Head of caudate nucleus (tissue), 42 donors: ENCODE measurements at regions not wholly inside any gene's neighbourhood (a gene's known extent, or its start where the extent isn't known, plus 50 kb on each side); places are given as distances from the start of the nearest gene placed in this dataset.

ENCODE experiments used
- DNase-seq, 42 donors: peaks; one replicate each; pipeline versions ENCODE4 v3.0.0 to v3.0.0-alpha.2; 2020 to 2021; ENCODE audit warnings: mixed read lengths in 7 of 42
- intact Hi-C: fragments of 100-400 bp; cut with DNase I; formaldehyde crosslinking; loops from one replicate; pipeline ENCODE4 v1.15.0; 2022

DNA sequence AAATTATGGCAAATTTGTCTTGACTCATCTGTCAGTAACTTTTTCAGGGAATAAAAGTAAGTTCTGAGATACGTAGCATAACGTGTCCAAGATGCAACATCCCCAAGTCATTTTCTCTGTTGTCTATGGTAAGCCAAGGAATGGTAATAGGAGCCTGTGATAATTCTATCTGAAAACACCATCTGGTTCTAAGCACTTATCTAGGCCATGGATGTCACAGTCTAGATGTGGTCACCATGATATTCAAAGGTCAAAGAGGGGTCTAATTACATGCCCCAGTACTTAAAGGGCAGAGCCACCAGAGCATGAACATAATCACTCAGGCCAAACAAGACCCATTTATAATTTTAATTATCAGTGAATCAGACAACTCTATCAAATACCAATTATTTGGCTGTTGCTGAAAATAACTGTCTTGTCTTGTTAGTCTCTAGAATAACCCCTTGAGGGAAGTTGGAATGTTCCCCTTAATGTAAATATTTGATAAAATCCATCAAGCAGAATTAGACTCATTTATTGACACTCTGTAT, 225.1 kb upstream of the MPPED2 start:
- intact Hi-C loops: no loop called here
- DNase-seq: no peak

- intact Hi-C loops: no loop called here
- DNase-seq: no peak
These were observed 224.0 kb upstream of the MPPED2 start for GRCh38 chr11:30810116-30810515.

DNA sequence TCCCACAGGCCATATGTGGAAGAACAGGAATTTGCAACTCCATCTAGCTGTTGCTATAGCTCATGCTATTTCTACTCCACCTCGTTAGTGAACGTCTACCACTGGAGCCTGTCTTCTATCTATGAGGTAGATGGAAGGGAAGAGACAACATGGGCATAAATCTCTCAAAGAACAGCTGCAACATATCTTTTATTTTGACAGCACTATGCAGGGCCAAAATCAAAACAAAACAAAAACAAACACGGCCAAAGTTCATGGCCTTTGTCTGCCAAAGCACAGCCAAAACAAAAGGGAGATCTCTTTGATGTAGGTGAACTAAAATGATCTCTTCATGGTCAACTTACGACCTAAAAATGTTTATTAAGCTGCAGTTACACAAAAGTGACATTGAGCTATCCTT, 215.2 kb upstream of the MPPED2 start:
- intact Hi-C loops: no loop called here
- DNase-seq: no peak

DNA sequence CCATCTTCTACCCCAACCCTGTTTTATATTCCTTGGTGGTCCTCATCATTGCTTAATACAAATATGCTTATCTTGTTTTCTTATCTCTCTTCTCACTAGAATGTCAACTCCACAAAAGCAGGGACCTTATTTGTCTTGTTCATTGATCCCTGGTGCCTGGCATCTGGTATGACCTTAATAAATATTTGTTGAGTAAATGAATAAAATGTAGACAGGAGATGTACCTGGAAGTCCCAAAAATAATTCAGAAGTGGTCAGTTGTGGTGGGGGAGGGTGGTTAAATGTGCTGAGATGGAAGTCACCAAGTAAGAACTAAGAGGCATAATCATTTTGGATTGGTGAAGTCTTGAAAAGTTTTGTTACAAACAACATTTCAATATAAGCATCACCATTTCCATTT, 214.8 kb upstream of the MPPED2 start:
- intact Hi-C loops: no loop called here
- DNase-seq: no peak

DNA sequence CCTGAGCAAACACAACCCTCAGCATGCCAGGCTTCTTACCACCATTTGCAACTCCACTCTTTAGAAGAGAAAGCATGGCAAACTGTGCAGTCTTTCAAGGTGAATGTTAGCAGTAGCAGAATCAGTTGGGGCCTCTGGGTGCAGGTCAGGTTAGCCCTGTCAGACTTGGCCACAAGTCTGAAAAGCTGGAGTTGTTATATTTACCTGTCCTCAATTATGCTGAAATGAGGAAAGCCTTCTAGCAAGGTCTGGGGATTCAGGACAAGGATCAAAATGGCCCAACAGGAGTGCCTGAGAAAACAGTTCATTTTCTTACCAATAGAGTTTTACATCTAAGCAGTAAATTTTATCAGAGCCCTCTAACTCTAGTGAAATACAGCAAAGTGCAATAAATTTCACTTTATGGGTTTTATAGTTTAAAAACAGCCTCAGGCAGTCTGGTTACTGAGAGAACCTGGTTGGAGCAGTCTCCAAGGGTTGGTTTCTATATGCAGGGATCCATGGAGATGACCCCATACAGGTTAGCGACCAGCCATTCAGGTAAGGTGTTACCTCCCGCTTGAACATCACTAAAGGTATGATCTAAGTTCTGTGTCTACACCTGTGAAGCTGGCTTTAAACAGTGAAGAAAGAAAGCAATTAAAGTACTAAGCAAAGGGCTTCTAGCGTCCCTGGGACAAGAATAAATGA, 212.5 kb upstream of the MPPED2 start:
- intact Hi-C loops: no loop called here

GRCh38 chr11:30789270-30789669, 203.1 kb upstream of the MPPED2 start:
- intact Hi-C loops: no loop called here

More for the DNA sequence above, 212.5 kb upstream of the MPPED2 start:
- DNase-seq: no peak

DNA sequence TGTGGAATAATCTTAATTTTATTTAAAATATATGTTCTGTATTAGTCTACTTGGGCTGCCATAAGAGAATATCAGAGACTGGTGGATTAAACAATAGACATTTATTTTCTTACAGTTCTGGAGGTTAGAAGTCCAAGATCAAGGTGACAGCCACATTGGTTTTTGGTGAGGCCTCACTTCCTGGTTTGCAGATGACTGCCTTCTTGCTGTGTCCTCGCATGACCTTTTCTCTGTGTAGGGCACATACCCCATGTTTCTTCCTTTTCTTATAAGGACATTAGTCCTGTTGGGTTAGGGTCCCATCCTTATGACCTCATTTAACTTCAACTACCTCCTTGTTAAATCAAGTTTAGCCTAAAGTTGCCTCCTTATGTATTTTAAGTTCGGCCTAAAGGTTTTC, 202.7 kb upstream of the MPPED2 start:
- DNase-seq: no peak
- intact Hi-C loops: no loop called here

More at GRCh38 chr11:30789270-30789669, 203.1 kb upstream of the MPPED2 start:
- DNase-seq: no peak

- intact Hi-C loops: no loop called here
- no peak for DNase-seq
These were observed 200.3 kb upstream of the MPPED2 start for GRCh38 chr11:30786256-30787110.

GRCh38 chr11:30778596-30778995, 192.4 kb upstream of the MPPED2 start:
- intact Hi-C loops: no loop called here

GRCh38 chr11:30775233-30775522, 189.0 kb upstream of the MPPED2 start:
- intact Hi-C loops: no loop called here
- no peak for DNase-seq

More at GRCh38 chr11:30778596-30778995, 192.4 kb upstream of the MPPED2 start:
- DNase-seq: no peak

GRCh38 chr11:30774496-30775232, 188.5 kb upstream of the MPPED2 start:
- intact Hi-C loops: no loop called here
- peak in 5 of 42 donors; percentile 3 to 43 (median 8) for DNase-seq

- intact Hi-C loops: no loop called here
- DNase-seq: no peak
These were observed 186.8 kb upstream of the MPPED2 start for GRCh38 chr11:30772908-30773307.

DNA sequence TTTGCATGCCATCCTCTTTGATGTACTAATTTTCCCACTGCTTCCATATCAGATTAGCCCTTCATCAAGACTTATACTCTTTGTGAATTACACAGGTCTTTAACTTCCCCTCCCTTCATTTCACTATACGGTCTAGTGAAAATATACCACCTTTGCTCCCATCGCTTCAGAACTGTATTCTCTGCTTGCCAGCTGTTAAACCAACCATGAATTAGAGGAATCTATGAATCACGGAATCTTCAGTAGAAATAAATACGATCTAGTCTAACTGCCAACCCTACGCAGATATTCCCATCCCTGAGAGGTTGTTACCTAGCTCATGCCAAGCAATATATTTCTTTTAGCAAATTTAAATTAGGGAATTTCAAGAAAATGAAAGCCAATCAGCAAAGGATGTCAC, 177.8 kb upstream of the MPPED2 start:
- intact Hi-C loops: no loop called here
- no peak for DNase-seq

DNA sequence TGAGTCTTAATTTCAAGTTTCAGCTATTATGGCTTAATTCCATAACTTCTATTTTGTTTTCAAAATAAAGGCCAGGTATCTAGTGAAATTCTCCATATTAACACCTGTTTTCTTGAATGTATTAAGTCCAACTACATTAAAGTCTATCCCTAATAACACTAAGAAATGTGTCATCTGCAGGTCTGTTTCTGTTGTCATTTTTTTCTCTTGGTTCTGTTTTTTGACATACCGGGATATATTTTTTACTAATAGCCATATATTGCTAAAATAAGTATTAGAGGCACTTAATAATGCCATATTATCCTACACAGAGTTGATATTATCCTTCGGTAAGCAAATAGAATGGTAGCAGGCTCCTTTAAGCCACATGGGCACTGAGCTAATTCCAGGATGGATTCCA, 176.0 kb upstream of the MPPED2 start:
- no peak for DNase-seq
- intact Hi-C loops: no loop called here

DNA sequence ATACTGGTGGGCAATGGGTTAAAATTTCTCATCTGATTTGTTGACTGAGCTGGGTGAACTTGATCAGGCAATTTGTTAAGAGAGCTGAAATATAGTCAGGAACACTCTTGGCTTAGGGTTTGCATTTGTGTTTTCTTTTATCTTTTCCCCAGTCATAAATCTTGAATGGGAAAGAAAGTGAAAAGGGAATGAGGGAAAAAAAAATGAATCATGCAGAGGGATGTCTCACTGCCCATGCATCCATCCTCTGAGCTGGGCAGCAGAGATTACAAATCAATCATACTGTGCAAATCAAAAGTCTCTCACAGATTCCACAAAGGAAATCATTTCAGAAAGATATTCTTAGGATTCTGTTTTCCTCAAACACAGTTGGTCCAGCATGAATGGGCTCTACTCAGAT, 174.2 kb upstream of the MPPED2 start:
- no peak for DNase-seq
- intact Hi-C loops: no loop called here

DNA sequence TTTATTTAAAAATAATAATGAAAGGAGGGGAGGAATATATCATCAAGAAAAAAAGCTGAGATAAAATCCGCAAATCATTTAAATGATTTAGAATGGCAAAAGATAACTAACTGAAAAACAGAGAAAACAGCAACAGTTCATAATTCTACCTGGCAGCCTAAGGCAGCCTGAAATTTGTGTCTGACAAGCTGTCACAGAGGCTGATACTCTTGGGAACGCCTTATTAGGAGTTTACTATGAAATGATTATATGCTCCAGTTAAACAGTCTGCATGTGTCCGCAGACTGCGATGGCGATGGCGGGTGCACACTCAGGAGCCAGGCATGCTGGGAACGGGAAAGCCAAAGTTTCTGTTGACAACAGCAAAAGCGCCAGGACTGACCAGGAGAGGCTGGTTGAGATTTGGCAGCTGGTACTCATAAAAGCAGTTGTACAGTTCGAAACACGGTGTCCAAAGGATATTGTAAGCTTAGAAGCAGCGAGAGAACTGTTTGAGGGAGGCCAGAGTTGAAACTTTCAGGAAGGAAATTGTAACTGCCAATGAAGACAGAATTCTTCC, 172.9 kb upstream of the MPPED2 start:
- intact Hi-C loops: no loop called here
- DNase-seq: no peak

- intact Hi-C loops: no loop called here
- DNase-seq: no peak
These were observed 172.4 kb upstream of the MPPED2 start for GRCh38 chr11:30758518-30758917.

- intact Hi-C loops: no loop called here
- no peak for DNase-seq
These were observed 171.9 kb upstream of the MPPED2 start for GRCh38 chr11:30758012-30758411.

GRCh38 chr11:30753994-30754393, 167.8 kb upstream of the MPPED2 start:
- intact Hi-C loops: no loop called here

DNA sequence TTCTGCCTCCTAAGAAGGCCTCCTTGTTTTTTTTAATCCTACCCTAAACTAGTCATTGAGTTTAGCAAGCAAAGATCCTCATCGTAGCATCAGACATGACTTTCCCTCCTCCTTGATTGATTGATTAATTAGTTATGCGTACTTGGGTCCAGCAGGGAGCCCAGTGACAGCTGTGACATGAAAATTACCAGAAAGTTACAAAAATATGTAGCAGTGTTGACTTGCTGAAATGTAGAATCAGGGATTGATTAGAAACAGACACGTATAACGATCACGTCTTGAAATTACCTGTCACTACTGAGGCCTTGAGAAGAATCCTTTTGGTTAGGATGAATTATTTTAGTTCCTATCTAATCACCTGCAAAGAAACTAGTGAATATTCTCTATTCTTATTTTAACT, 167.4 kb upstream of the MPPED2 start:
- DNase-seq: no peak
- intact Hi-C loops: no loop called here

More at GRCh38 chr11:30753994-30754393, 167.8 kb upstream of the MPPED2 start:
- DNase-seq: no peak
